ENCODE measurements at regions not wholly inside any gene's neighbourhood (a gene's known extent, or its start where the extent isn't known, plus 50 kb on each side); places are given as distances from the start of the nearest gene placed in this dataset.
"Not testable (repeated sequence)": the region's sequence is repeated elsewhere in the genome, so short reads cannot be mapped to it uniquely, and the experiment has no call there.

GRCh38 chr6:91926361-91926760, 1339.5 kb upstream of the MAP3K7 start:
- TF ChIP-seq ZNF274 (IDR thresholded peaks at IDR 0.05; ENCODE audit: low read depth, low read length), result no peak
- no peak for TF ChIP-seq YY1 (IDR thresholded peaks at IDR 0.05; ENCODE audit: insufficient read depth, insufficient read length)
- Histone ChIP-seq H3K9me3 (ENCODE audit: insufficient read depth, low read length) (no peaks in the 10 kb centered on the region), H3K4me3 (ENCODE audit: insufficient read length, low read depth) (no peak overlapping the region), H3K4me1 (ENCODE audit: insufficient read depth, insufficient read length) (no peaks in the 10 kb centered on the region), H3K36me3 (ENCODE audit: insufficient read depth, insufficient read length, low read length) (no peaks in the 10 kb centered on the region), H3K9ac (ENCODE audit: insufficient read length, low read depth) (no peak overlapping the region), H3K27me3 (ENCODE audit: insufficient read depth, insufficient read length) (no peaks in the 10 kb centered on the region)
- no peak for DNase-seq (ENCODE audit: low read depth, low spot score)

GRCh38 chr6:91911945-91912344, 1325.1 kb upstream of the MAP3K7 start:
- H3K27me3 ChIP-seq (ENCODE audit: insufficient read depth, insufficient read length), result no peaks in the 10 kb centered on the region
- H3K36me3 ChIP-seq (ENCODE audit: insufficient read depth, insufficient read length, low read length), result no peaks in the 10 kb centered on the region
- no peaks in the 10 kb centered on the region for H3K4me1 ChIP-seq (ENCODE audit: insufficient read depth, insufficient read length)
- no peak overlapping the region for H3K4me3 ChIP-seq (ENCODE audit: insufficient read length, low read depth)
- TF ChIP-seq ZNF274 (IDR thresholded peaks at IDR 0.05; ENCODE audit: low read depth, low read length) (no peak), SUZ12 (IDR thresholded peaks at IDR 0.05; ENCODE audit: extremely low read depth, insufficient read depth, insufficient read length) (no peak), YY1 (IDR thresholded peaks at IDR 0.05; ENCODE audit: insufficient read depth, insufficient read length) (no peak)
- H3K9me3 ChIP-seq (ENCODE audit: insufficient read depth, low read length), result no peaks in the 10 kb centered on the region
- no peak for DNase-seq (ENCODE audit: low read depth, low spot score)
- no peak overlapping the region for H3K9ac ChIP-seq (ENCODE audit: insufficient read length, low read depth)

DNA sequence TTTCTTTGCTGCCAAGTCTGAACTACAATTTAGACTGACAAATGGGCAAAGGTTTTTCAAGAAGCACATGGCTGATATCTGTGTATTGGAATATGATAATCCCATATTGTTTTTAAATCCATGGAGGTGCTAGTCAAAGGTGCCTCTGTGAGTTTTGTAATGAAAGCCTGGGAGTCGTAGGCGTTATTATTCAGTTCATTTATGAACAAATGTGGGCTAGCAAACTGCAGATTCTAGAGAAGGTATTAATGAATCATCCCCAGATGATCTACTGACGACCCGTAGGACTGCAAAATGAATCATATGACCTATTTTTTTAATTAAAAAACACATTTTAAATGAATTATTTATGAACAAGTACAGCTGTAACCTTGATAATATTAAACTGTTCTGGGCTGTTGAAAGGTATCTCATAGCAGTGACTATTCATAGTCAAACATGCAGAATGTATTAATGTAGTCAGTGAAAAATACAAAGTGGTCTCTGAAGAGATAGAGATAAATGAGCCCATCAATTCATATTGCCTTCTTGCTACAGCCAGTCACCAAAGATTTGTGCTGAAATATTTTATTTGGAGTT, 1317.8 kb upstream of the MAP3K7 start:
- DNase-seq (ENCODE audit: low read depth, low spot score), result no peak
- Histone ChIP-seq H3K27me3 (ENCODE audit: insufficient read depth, insufficient read length) (no peaks in the 10 kb centered on the region), H3K36me3 (ENCODE audit: insufficient read depth, insufficient read length, low read length) (no peaks in the 10 kb centered on the region), H3K9ac (ENCODE audit: insufficient read length, low read depth) (no peak overlapping the region), H3K4me1 (ENCODE audit: insufficient read depth, insufficient read length) (no peaks in the 10 kb centered on the region), H3K9me3 (ENCODE audit: insufficient read depth, low read length) (no peaks in the 10 kb centered on the region), H3K4me3 (ENCODE audit: insufficient read length, low read depth) (no peak overlapping the region)
- TF ChIP-seq SUZ12 (IDR thresholded peaks at IDR 0.05; ENCODE audit: extremely low read depth, insufficient read depth, insufficient read length) (no peak), ZNF274 (IDR thresholded peaks at IDR 0.05; ENCODE audit: low read depth, low read length) (no peak), YY1 (IDR thresholded peaks at IDR 0.05; ENCODE audit: insufficient read depth, insufficient read length) (no peak)

GRCh38 chr6:91895599-91896285, 1308.9 kb upstream of the MAP3K7 start:
- no peaks in the 10 kb centered on the region for H3K4me1 ChIP-seq (ENCODE audit: insufficient read depth, insufficient read length)
- no peak overlapping the region for H3K4me3 ChIP-seq (ENCODE audit: insufficient read length, low read depth)
- H3K9ac ChIP-seq (ENCODE audit: insufficient read length, low read depth), result no peak overlapping the region
- peaks cover 6% of the 10 kb centered on the region; the same call in 1 of the 2 replicates for H3K9me3 ChIP-seq (ENCODE audit: insufficient read depth, low read length)
- TF ChIP-seq SUZ12 (IDR thresholded peaks at IDR 0.05; ENCODE audit: extremely low read depth, insufficient read depth, insufficient read length) (no peak), YY1 (IDR thresholded peaks at IDR 0.05; ENCODE audit: insufficient read depth, insufficient read length) (no peak), ZNF274 (IDR thresholded peaks at IDR 0.05; ENCODE audit: low read depth, low read length) (no peak)
- no peaks in the 10 kb centered on the region for H3K36me3 ChIP-seq (ENCODE audit: insufficient read depth, insufficient read length, low read length)
- no peak for DNase-seq (ENCODE audit: low read depth, low spot score)
- no peaks in the 10 kb centered on the region for H3K27me3 ChIP-seq (ENCODE audit: insufficient read depth, insufficient read length)

GRCh38 chr6:91886183-91886795, 1299.4 kb upstream of the MAP3K7 start:
- no peaks in the 10 kb centered on the region for H3K36me3 ChIP-seq (ENCODE audit: insufficient read depth, insufficient read length, low read length)
- no peak overlapping the region for H3K9ac ChIP-seq (ENCODE audit: insufficient read length, low read depth)
- no peaks in the 10 kb centered on the region for H3K4me1 ChIP-seq (ENCODE audit: insufficient read depth, insufficient read length)
- peaks cover 14% of the 10 kb centered on the region for H3K9me3 ChIP-seq (ENCODE audit: insufficient read depth, low read length)
- H3K4me3 ChIP-seq (ENCODE audit: insufficient read length, low read depth), result no peak overlapping the region
- H3K27me3 ChIP-seq (ENCODE audit: insufficient read depth, insufficient read length), result no peaks in the 10 kb centered on the region
- TF ChIP-seq SUZ12 (IDR thresholded peaks at IDR 0.05; ENCODE audit: extremely low read depth, insufficient read depth, insufficient read length) (no peak), ZNF274 (IDR thresholded peaks at IDR 0.05; ENCODE audit: low read depth, low read length) (no peak), YY1 (IDR thresholded peaks at IDR 0.05; ENCODE audit: insufficient read depth, insufficient read length) (no peak)
- DNase-seq (ENCODE audit: low read depth, low spot score), result no peak

DNA sequence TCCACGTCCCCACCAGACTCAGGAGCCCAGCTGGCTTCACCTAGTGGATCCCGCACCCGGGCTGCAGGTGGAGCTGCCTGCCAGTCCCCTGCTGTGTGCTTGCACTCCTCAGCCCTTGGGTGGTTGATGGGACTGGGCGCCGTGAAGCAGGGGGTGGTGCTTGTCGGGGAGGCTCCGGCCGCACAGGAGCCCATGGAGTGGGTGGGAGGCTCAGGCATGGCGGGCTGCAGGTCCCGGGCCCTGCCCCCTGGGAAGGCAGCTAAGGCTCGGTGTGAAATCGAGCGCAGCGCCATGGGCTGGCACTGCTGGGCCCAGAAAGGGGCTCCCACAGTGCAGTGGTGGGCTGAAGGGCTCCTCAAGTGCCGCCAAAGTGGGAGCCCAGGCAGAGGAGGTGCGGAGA, 1294.9 kb upstream of the MAP3K7 start:
- not testable (repeated sequence) for H3K36me3 ChIP-seq (ENCODE audit: insufficient read depth, insufficient read length, low read length); H3K27me3 ChIP-seq (ENCODE audit: insufficient read depth, insufficient read length); H3K4me3 ChIP-seq (ENCODE audit: insufficient read length, low read depth); H3K9ac ChIP-seq (ENCODE audit: insufficient read length, low read depth); H3K4me1 ChIP-seq (ENCODE audit: insufficient read depth, insufficient read length); DNase-seq (ENCODE audit: low read depth, low spot score)
- peaks cover 13% of the 10 kb centered on the region for H3K9me3 ChIP-seq (ENCODE audit: insufficient read depth, low read length)

GRCh38 chr6:91879386-91879995, 1292.6 kb upstream of the MAP3K7 start:
- DNase-seq (ENCODE audit: low read depth, low spot score), result no peak
- Histone ChIP-seq H3K9me3 (ENCODE audit: insufficient read depth, low read length) (no peaks in the 10 kb centered on the region), H3K4me3 (ENCODE audit: insufficient read length, low read depth) (no peak overlapping the region), H3K27me3 (ENCODE audit: insufficient read depth, insufficient read length) (no peaks in the 10 kb centered on the region), H3K4me1 (ENCODE audit: insufficient read depth, insufficient read length) (no peaks in the 10 kb centered on the region), H3K9ac (ENCODE audit: insufficient read length, low read depth) (no peak overlapping the region), H3K36me3 (ENCODE audit: insufficient read depth, insufficient read length, low read length) (no peaks in the 10 kb centered on the region)
- TF ChIP-seq YY1 (IDR thresholded peaks at IDR 0.05; ENCODE audit: insufficient read depth, insufficient read length), result no peak
- no peak for TF ChIP-seq ZNF274 (IDR thresholded peaks at IDR 0.05; ENCODE audit: low read depth, low read length)
- TF ChIP-seq SUZ12 (IDR thresholded peaks at IDR 0.05; ENCODE audit: extremely low read depth, insufficient read depth, insufficient read length), result no peak
